Pancreas (tissue), 10 donors: ENCODE measurements at regions not wholly inside any gene's neighbourhood (a gene's known extent, or its start where the extent isn't known, plus 50 kb on each side); places are given as distances from the start of the nearest gene placed in this dataset.
"Not testable (repeated sequence)": the region's sequence is repeated elsewhere in the genome, so short reads cannot be mapped to it uniquely, and the experiment has no call there.

Source experiments
- ATAC-seq, 4 donors: fragments of 200-7000 bp; cut with Tn5 transposase; one replicate each; pipeline versions ENCODE4 v1.8.0 to v1.9.1; 2020; ENCODE audit warnings: mild to moderate bottlenecking in 4 of 4, moderate library complexity in 4 of 4
- DNase-seq, 6 donors: peaks; one replicate each; pipeline ENCODE4 v3.0.0-alpha.2; 2020
- FAIRE-seq: peaks from 2 replicates; lab custom pipeline; 2012; peaks lifted over from hg19 to GRCh38; lab: Jason Lieb, UNC
- H3K27ac ChIP-seq, 4 donors: fragments of 200-600 bp; sonication (generic); 1 replicate in 3 of 4; 2 replicates in 1 of 4; pipeline versions ENCODE4 v1.5.0 to v1.8.0; 2020
- H3K27me3 ChIP-seq, 4 donors: fragments of 200-600 bp; one replicate each; pipeline ENCODE4 v1.8.0; 2021
- H3K36me3 ChIP-seq, 3 donors: fragments of 200-600 bp; sonication (generic) in 1 of 3; one replicate each; pipeline versions ENCODE4 v1.5.0 to v1.8.0; 2020 to 2021
- H3K4me1 ChIP-seq, 3 donors: fragments of 200-600 bp; one replicate each; pipeline ENCODE4 v1.8.0; 2021
- H3K4me3 ChIP-seq, 4 donors: fragments of 200-600 bp; sonication (generic) in 2 of 4; one replicate each; pipeline versions ENCODE4 v1.5.0 to v1.8.0; 2020 to 2021
- H3K9me3 ChIP-seq, 4 donors: fragments of 200-600 bp; one replicate each; pipeline ENCODE4 v1.8.0; 2021
- CTCF ChIP-seq, 4 donors: fragments of 200-600 bp; sonication (generic) in 3 of 4; IDR thresholded peaks; one replicate each; pipeline versions ENCODE4 v1.5.0 to v1.8.0; 2021; ENCODE audit warnings: antibody characterized with exemption in 4 of 4
- WGBS, 2 donors: extraction: QIAGEN DNeasy Blood & Tissue Kit; methylation state at CpG; one replicate each; pipeline ENCODE4 v1.1.7; 2013; 5-methylcytosine and 5-hydroxymethylcytosine counted together
- intact Hi-C, 3 donors: fragments of 100-400 bp; cut with DNase I; formaldehyde crosslinking; loops; one replicate each; pipeline versions ENCODE4 v1.11.1 to v1.14.2; 2022
- donor health status: healthy with polysubstance abuse.
- donor health status: DM: no; HTN: no; CAD: no; lungs with moderate emphysema.
- donor health status: DM: no; HTN: no; CAD: no.
- donor health status: control.
- donor health status: control.
- donor health status: Bipolar disorder and iron deficiency.
- donor health status: DM: yes; HTN: yes; CAD: no.
- donor health status: DM: no; HTN: no; CAD: no.
- donor health status: DM: no; HTN: no; CAD: no.
- donor health status: DM: yes; HTN: yes; CAD: no.

- Histone ChIP-seq H3K36me3 (no peaks in the 10 kb centered on the region), H3K27me3 (no peaks in the 10 kb centered on the region), H3K9me3 (no peaks in the 10 kb centered on the region), H3K4me3 (no peak overlapping the region), H3K27ac (no peak overlapping the region), H3K4me1 (no peaks in the 10 kb centered on the region)
- no peak for TF ChIP-seq CTCF (IDR thresholded peaks at IDR 0.05)
- FAIRE-seq (no peak), DNase-seq (no peak), ATAC-seq (no peak)
- intact Hi-C loops, result no loop called here
Measured at GRCh38 chr6:74181471-74181870, 485.5 kb downstream of the CD109 start.

GRCh38 chr6:74177506-74177905, 481.5 kb downstream of the CD109 start:
- WGBS, 2 donors, result 58 to 61% methylated on average over 4 of the region's 4 CpGs
- ATAC-seq (no peak), FAIRE-seq (no peak), DNase-seq (no peak)
- H3K4me3 ChIP-seq, result no peak overlapping the region
- H3K4me1 ChIP-seq, result no peaks in the 10 kb centered on the region
- H3K27ac ChIP-seq, result no peak overlapping the region
- no peaks in the 10 kb centered on the region for H3K27me3 ChIP-seq
- no peaks in the 10 kb centered on the region for H3K9me3 ChIP-seq
- no peaks in the 10 kb centered on the region for H3K36me3 ChIP-seq
- intact Hi-C loops, result no loop called here
- TF ChIP-seq CTCF (IDR thresholded peaks at IDR 0.05), result no peak

GRCh38 chr6:74170550-74170949, 474.5 kb downstream of the CD109 start:
- H3K27me3 ChIP-seq, H3K36me3 ChIP-seq, H3K9me3 ChIP-seq, H3K27ac ChIP-seq, FAIRE-seq, DNase-seq, ATAC-seq, intact Hi-C loops, H3K4me3 ChIP-seq, H3K4me1 ChIP-seq: not testable (repeated sequence)
- WGBS, 2 donors, result 87 to 88% methylated on average over 2 of the region's 2 CpGs

- Histone ChIP-seq H3K27me3 (no peaks in the 10 kb centered on the region), H3K4me1 (no peaks in the 10 kb centered on the region), H3K4me3 (no peak overlapping the region), H3K27ac (no peak overlapping the region), H3K9me3 (no peaks in the 10 kb centered on the region), H3K36me3 (no peaks in the 10 kb centered on the region)
- DNase-seq (no peak), ATAC-seq (no peak), FAIRE-seq (no peak)
- TF ChIP-seq CTCF (IDR thresholded peaks at IDR 0.05), result no peak
- 31 to 40% methylated on average over 2 of the region's 2 CpGs for WGBS, 2 donors
- intact Hi-C loops, result no loop called here
Measured at GRCh38 chr6:74170118-74170517, 474.1 kb downstream of the CD109 start.

GRCh38 chr6:74167976-74168375, 472.0 kb downstream of the CD109 start:
- Histone ChIP-seq H3K27ac (no peak overlapping the region), H3K36me3 (no peaks in the 10 kb centered on the region), H3K9me3 (no peaks in the 10 kb centered on the region), H3K27me3 (no peaks in the 10 kb centered on the region), H3K4me3 (no peak overlapping the region), H3K4me1 (no peaks in the 10 kb centered on the region)
- no peak for ATAC-seq
- WGBS, 2 donors, result 39 to 57% methylated on average over 1 of the region's 1 CpG
- no peak for TF ChIP-seq CTCF (IDR thresholded peaks at IDR 0.05)
- DNase-seq, result no peak
- intact Hi-C loops, result no loop called here
- FAIRE-seq, result no peak

GRCh38 chr6:74167511-74167910, 471.5 kb downstream of the CD109 start:
- Histone ChIP-seq H3K4me3 (no peak overlapping the region), H3K9me3 (no peaks in the 10 kb centered on the region), H3K27me3 (no peaks in the 10 kb centered on the region), H3K36me3 (no peaks in the 10 kb centered on the region), H3K4me1 (no peaks in the 10 kb centered on the region), H3K27ac (no peak overlapping the region)
- 30 to 31% methylated on average over 1 of the region's 1 CpG for WGBS, 2 donors
- no peak for TF ChIP-seq CTCF (IDR thresholded peaks at IDR 0.05)
- FAIRE-seq, result no peak
- no peak for ATAC-seq
- intact Hi-C loops, result no loop called here
- no peak for DNase-seq
